HEK293 (cell line): ENCODE measurements at regions not wholly inside any gene's neighbourhood (a gene's known extent, or its start where the extent isn't known, plus 50 kb on each side); places are given as distances from the start of the nearest gene placed in this dataset.

Source experiments
- CTCF ChIA-PET: fragments of 350-600 bp; formaldehyde crosslinking; extraction: SDS; loops from one replicate; lab custom pipeline; 2021; ENCODE audit warnings: antibody characterized with exemption; lab: Yijun Ruan, JAX
- POLR2A ChIA-PET: fragments of 300-600 bp; formaldehyde crosslinking; extraction: SDS; loops from one replicate; lab custom pipeline; 2020; ENCODE audit warnings: antibody characterized with exemption, inconsistent platforms; lab: Yijun Ruan, JAX
- H3K27ac ChIP-seq: fragments of 200-500 bp; sonication (Bioruptor generic); 2 replicates; pipeline ENCODE4 v1.5.1; 2014; ENCODE audit warnings: low read depth, low read length, control low read depth, inconsistent platforms; ENCODE audit errors: extremely low read depth
- H3K36me3 ChIP-seq, 2 experiments: fragments of 200-500 bp in 1 of 2; sonication (Bioruptor generic) in 1 of 2; 1 replicate in 1 of 2; 2 replicates in 1 of 2; pipeline ENCODE4 v1.5.1; 2014 to 2017; ENCODE audit warnings: inconsistent platforms in 2 of 2, low read length in 2 of 2; ENCODE audit not compliant: control insufficient read depth in 2 of 2, insufficient read depth in 1 of 2
- H3K4me1 ChIP-seq: fragments of 200-500 bp; sonication (Bioruptor generic); 2 replicates; pipeline ENCODE4 v1.5.1; 2014; ENCODE audit warnings: mild to moderate bottlenecking, low read length, inconsistent platforms; ENCODE audit not compliant: control insufficient read depth, insufficient read depth
- H3K4me3 ChIP-seq: 2 replicates; pipeline ENCODE4 v1.5.1; 2011; ENCODE audit warnings: low read depth, mild to moderate bottlenecking, control low read depth, low read length, moderate library complexity
- H3K9me3 ChIP-seq: fragments of 200-500 bp; sonication (Bioruptor generic); 2 replicates; pipeline ENCODE4 v1.5.1; 2014; ENCODE audit warnings: low read depth, low read length, inconsistent platforms; ENCODE audit not compliant: control insufficient read depth, insufficient read depth
- MEIS1 ChIP-seq: sonication (generic); formaldehyde crosslinking; IDR thresholded peaks from 2 replicates; pipeline ENCODE4 v1.8.1; 2022; ENCODE audit warnings: missing genetic modification reagents, mild to moderate bottlenecking, borderline replicate concordance
- MYNN ChIP-seq: fragments of 450-650 bp; formaldehyde crosslinking; IDR thresholded peaks from 2 replicates; pipeline ENCODE4 v1.5.1; 2016; ENCODE audit warnings: missing biosample characterization, missing genetic modification characterization, borderline replicate concordance
- SETDB1 ChIP-seq: IDR thresholded peaks from one replicate; pipeline ENCODE4 v1.6.1; 2017; ENCODE audit warnings: mild to moderate bottlenecking, low read length, moderate library complexity, mixed read lengths; ENCODE audit not compliant: insufficient read length
- ZBTB6 ChIP-seq: fragments of 450-650 bp; formaldehyde crosslinking; IDR thresholded peaks from 2 replicates; pipeline ENCODE4 v1.5.1; 2017; ENCODE audit warnings: missing biosample characterization, missing genetic modification characterization
- ZIC2 ChIP-seq: fragments of 450-650 bp; formaldehyde crosslinking; IDR thresholded peaks from 2 replicates; pipeline ENCODE4 v1.5.1; 2016; ENCODE audit warnings: missing biosample characterization, missing genetic modification characterization
- ZNF266 ChIP-seq: fragments of 450-650 bp; formaldehyde crosslinking; IDR thresholded peaks from 2 replicates; pipeline ENCODE4 v1.5.1; 2016; ENCODE audit warnings: missing biosample characterization, missing genetic modification characterization, low read depth
- ZNF280C ChIP-seq: fragments of 450-650 bp; formaldehyde crosslinking; IDR thresholded peaks from 2 replicates; pipeline ENCODE4 v1.5.1; 2016; ENCODE audit warnings: missing biosample characterization, missing genetic modification characterization
- ZNF292 ChIP-seq: fragments of 450-650 bp; formaldehyde crosslinking; IDR thresholded peaks from 2 replicates; pipeline ENCODE4 v1.5.1; 2016; ENCODE audit warnings: low read depth, missing biosample characterization, missing genetic modification characterization, borderline replicate concordance
- ZNF350 ChIP-seq: fragments of 450-650 bp; formaldehyde crosslinking; IDR thresholded peaks from 2 replicates; pipeline ENCODE4 v1.5.0; 2017; ENCODE audit warnings: missing biosample characterization, mild to moderate bottlenecking, missing genetic modification characterization
- ZNF391 ChIP-seq: fragments of 450-650 bp; formaldehyde crosslinking; IDR thresholded peaks from 2 replicates; pipeline ENCODE4 v1.5.1; 2016; ENCODE audit warnings: low read depth, missing biosample characterization, missing genetic modification characterization, borderline replicate concordance
- ZNF404 ChIP-seq: fragments of 450-650 bp; formaldehyde crosslinking; IDR thresholded peaks from 2 replicates; pipeline ENCODE4 v1.5.1; 2017; ENCODE audit warnings: missing biosample characterization, missing genetic modification characterization
- ZNF433 ChIP-seq: fragments of 450-650 bp; formaldehyde crosslinking; IDR thresholded peaks from 2 replicates; pipeline ENCODE4 v1.5.1; 2016; ENCODE audit warnings: missing biosample characterization, missing genetic modification characterization, low read depth
- ZNF529 ChIP-seq: fragments of 450-650 bp; formaldehyde crosslinking; IDR thresholded peaks from 2 replicates; pipeline ENCODE4 v1.5.1; 2017; ENCODE audit warnings: missing genetic modification characterization, missing biosample characterization; ENCODE audit not compliant: insufficient replicate concordance
- ZNF571 ChIP-seq: fragments of 450-650 bp; formaldehyde crosslinking; IDR thresholded peaks from 2 replicates; pipeline ENCODE4 v1.5.0; 2017; ENCODE audit warnings: missing biosample characterization, missing genetic modification characterization
- ZNF645 ChIP-seq: fragments of 450-650 bp; formaldehyde crosslinking; IDR thresholded peaks from 2 replicates; pipeline ENCODE4; 2016; ENCODE audit warnings: missing biosample characterization, missing genetic modification characterization
- ZNF692 ChIP-seq: fragments of 450-650 bp; formaldehyde crosslinking; IDR thresholded peaks from 2 replicates; pipeline ENCODE4 v1.5.1; 2016; ENCODE audit warnings: missing biosample characterization, missing genetic modification characterization
- ZNF76 ChIP-seq: fragments of 450-650 bp; formaldehyde crosslinking; IDR thresholded peaks from 2 replicates; pipeline ENCODE4; 2016; ENCODE audit warnings: low read depth, missing biosample characterization, missing genetic modification characterization, borderline replicate concordance
- ZSCAN4 ChIP-seq: fragments of 450-650 bp; formaldehyde crosslinking; IDR thresholded peaks from 2 replicates; pipeline ENCODE4 v1.5.1; 2017; ENCODE audit warnings: missing biosample characterization, missing genetic modification characterization
- TF ChIP-seq, protein P1 (sequence below): fragments of 450-650 bp; formaldehyde crosslinking; IDR thresholded peaks from 2 replicates; pipeline ENCODE4 v1.5.1; 2016; ENCODE audit warnings: missing biosample characterization, missing genetic modification characterization
- TF ChIP-seq, protein P2 (sequence below): fragments of 450-650 bp; formaldehyde crosslinking; IDR thresholded peaks from 2 replicates; pipeline ENCODE4 v1.5.1; 2016; ENCODE audit warnings: missing biosample characterization, missing genetic modification characterization

DNA sequence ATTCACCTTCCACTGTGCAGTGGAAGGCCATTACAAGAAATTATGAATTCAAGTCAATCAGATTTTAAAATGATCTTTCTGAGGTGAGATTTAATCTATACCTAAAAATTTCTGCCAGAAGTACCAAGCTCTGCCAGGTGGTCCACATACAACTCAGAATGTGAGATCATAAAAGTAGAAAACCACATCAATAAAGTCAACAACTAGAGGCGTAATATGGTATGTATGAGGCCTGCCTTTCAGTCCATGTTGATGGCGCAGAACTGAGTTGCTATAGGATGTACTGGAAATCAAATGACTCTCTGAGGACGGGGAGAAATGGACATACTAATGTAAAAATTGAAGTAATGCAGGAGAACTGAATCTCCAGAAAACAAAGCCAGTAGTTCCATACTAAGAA is 163.8 kb upstream of the FBXL4 start:
- CTCF ChIA-PET: interaction anchor here (0.9 to 3.4 kb wide), 4 partner anchors 8 to 41 kb away, joined by 3 to 26 read pairs (median 3); no protein-coding TSS in a partner anchor
- no peaks in the 10 kb centered on the region for H3K36me3 ChIP-seq
- TF ChIP-seq ZNF266 (tag by site-specific recombination) (no peak), ZNF692 (tag by site-specific recombination) (no peak), ZNF391 (tag by site-specific recombination) (no peak), ZNF292 (tag by site-specific recombination) (no peak), MYNN (no peak), ZNF433 (no peak), ZNF350 (tag by site-specific recombination) (no peak), SETDB1 (no peak), ZNF571 (no peak), ZNF280C (tag by site-specific recombination) (no peak), ZNF76 (tag by site-specific recombination) (no peak), ZNF645 (tag by site-specific recombination) (no peak), ZNF404 (no peak), ZNF529 (no peak), MEIS1 (CRISPR knock-in tag) (no peak), ZBTB6 (tag by site-specific recombination) (no peak), ZIC2 (no peak), ZSCAN4 (tag by site-specific recombination) (no peak)
- TF ChIP-seq, protein P1, sequence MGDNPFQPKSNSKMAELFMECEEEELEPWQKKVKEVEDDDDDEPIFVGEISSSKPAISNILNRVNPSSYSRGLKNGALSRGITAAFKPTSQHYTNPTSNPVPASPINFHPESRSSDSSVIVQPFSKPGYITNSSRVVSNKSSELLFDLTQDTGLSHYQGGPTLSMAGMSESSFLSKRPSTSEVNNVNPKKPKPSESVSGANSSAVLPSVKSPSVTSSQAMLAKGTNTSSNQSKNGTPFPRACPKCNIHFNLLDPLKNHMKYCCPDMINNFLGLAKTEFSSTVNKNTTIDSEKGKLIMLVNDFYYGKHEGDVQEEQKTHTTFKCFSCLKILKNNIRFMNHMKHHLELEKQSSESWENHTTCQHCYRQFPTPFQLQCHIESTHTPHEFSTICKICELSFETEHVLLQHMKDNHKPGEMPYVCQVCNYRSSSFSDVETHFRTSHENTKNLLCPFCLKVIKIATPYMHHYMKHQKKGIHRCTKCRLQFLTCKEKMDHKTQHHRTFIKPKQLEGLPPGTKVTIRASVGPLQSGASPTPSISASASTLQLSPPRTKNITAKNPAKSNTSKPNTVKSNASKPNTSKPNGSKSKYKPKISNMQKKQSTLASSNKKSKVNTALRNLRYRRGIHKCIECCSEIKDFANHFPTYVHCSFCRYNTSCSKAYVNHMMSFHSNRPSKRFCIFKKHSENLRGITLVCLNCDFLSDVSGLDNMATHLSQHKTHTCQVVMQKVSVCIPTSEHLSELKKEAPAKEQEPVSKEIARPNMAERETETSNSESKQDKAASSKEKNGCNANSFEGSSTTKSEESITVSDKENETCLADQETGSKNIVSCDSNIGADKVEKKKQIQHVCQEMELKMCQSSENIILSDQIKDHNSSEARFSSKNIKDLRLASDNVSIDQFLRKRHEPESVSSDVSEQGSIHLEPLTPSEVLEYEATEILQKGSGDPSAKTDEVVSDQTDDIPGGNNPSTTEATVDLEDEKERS (tag by site-specific recombination): no peak
- TF ChIP-seq, protein P2, sequence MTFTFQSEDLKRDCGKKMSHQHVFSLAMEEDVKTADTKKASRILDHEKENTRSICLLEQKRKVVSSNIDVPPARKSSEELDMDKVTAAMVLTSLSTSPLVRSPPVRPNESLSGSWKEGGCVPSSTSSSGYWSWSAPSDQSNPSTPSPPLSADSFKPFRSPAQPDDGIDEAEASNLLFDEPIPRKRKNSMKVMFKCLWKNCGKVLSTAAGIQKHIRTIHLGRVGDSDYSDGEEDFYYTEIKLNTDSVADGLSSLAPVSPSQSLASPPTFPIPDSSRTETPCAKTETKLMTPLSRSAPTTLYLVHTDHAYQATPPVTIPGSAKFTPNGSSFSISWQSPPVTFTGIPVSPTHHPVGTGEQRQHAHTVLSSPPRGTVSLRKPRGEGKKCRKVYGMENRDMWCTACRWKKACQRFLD (tag by site-specific recombination): no peak
- H3K4me3 ChIP-seq: no peak overlapping the region
- POLR2A ChIA-PET: no interaction called here
- H3K27ac ChIP-seq: no peak overlapping the region
- no peaks in the 10 kb centered on the region for H3K9me3 ChIP-seq
- H3K4me1 ChIP-seq: no peaks in the 10 kb centered on the region
